Chondrocyte (in vitro differentiated cells): ENCODE measurements at regions not wholly inside any gene's neighbourhood (a gene's known extent, or its start where the extent isn't known, plus 50 kb on each side); places are given as distances from the start of the nearest gene placed in this dataset.
A peak's percentile ranks its signal among the peaks of the same experiment; 100 is the strongest.

Source experiments
- DNase-seq: peaks from one replicate; pipeline ENCODE4 v3.0.0; 2021; ENCODE audit warnings: mixed read lengths, low spot score
- H3K27ac Mint-ChIP-seq: one replicate; pipeline ENCODE4 v1.8.0; 2021; ENCODE audit warnings: mild to moderate bottlenecking, moderate library complexity, mixed read lengths; ENCODE audit not compliant: unreplicated experiment
- H3K27me3 Mint-ChIP-seq: 2 replicates; pipeline ENCODE4 v1.8.0; 2021; ENCODE audit warnings: low read depth, mixed read lengths
- H3K36me3 Mint-ChIP-seq: 2 replicates; pipeline ENCODE4 v1.8.0; 2021; ENCODE audit warnings: low read depth, mixed read lengths
- H3K4me1 Mint-ChIP-seq: 2 replicates; pipeline ENCODE4 v1.8.0; 2021; ENCODE audit warnings: low read depth, mild to moderate bottlenecking, mixed read lengths
- H3K4me3 Mint-ChIP-seq: one replicate; pipeline ENCODE4 v1.8.0; 2021; ENCODE audit warnings: mild to moderate bottlenecking, moderate library complexity, mixed read lengths; ENCODE audit not compliant: unreplicated experiment
- H3K9me3 Mint-ChIP-seq: 2 replicates; pipeline ENCODE4 v1.8.0; 2021; ENCODE audit warnings: low read depth, mixed read lengths
- CTCF ChIP-seq: fragments of 200-600 bp; sonication (generic); IDR thresholded peaks from 2 replicates; pipeline ENCODE4 v1.5.0; 2021; ENCODE audit warnings: antibody characterized with exemption, mild to moderate bottlenecking, moderate library complexity

GRCh38 chr7:47672271-47672791 is 90.4 kb upstream of the TNS3 start:
- Mint-ChIP-seq H3K4me3 (no peak overlapping the region), H3K9me3 (peaks cover 9% of the 10 kb centered on the region), H3K27ac (peak overlapping the region; percentile 34), H3K36me3 (no peaks in the 10 kb centered on the region), H3K4me1 (peaks cover 27% of the 10 kb centered on the region), H3K27me3 (no peaks in the 10 kb centered on the region)
- peak; percentile 22 for DNase-seq
- TF ChIP-seq CTCF, result no peak

- Mint-ChIP-seq H3K27me3 (no peaks in the 10 kb centered on the region), H3K9me3 (no peaks in the 10 kb centered on the region), H3K36me3 (no peaks in the 10 kb centered on the region), H3K4me1 (peaks cover 37% of the 10 kb centered on the region), H3K27ac (peak overlapping the region; percentile 61), H3K4me3 (no peak overlapping the region)
- peak; percentile 43 for DNase-seq
- TF ChIP-seq CTCF, result no peak
Measured at GRCh38 chr7:47671358-47671757, 89.4 kb upstream of the TNS3 start.

GRCh38 chr7:47670729-47671128 is 88.8 kb upstream of the TNS3 start:
- no peak overlapping the region for H3K4me3 Mint-ChIP-seq
- TF ChIP-seq CTCF, result no peak
- no peaks in the 10 kb centered on the region for H3K36me3 Mint-ChIP-seq
- H3K27me3 Mint-ChIP-seq, result no peaks in the 10 kb centered on the region
- H3K9me3 Mint-ChIP-seq, result no peaks in the 10 kb centered on the region
- DNase-seq, result peak; percentile 28
- peak overlapping the region; percentile 22 for H3K27ac Mint-ChIP-seq
- H3K4me1 Mint-ChIP-seq, result peaks cover 44% of the 10 kb centered on the region

DNA sequence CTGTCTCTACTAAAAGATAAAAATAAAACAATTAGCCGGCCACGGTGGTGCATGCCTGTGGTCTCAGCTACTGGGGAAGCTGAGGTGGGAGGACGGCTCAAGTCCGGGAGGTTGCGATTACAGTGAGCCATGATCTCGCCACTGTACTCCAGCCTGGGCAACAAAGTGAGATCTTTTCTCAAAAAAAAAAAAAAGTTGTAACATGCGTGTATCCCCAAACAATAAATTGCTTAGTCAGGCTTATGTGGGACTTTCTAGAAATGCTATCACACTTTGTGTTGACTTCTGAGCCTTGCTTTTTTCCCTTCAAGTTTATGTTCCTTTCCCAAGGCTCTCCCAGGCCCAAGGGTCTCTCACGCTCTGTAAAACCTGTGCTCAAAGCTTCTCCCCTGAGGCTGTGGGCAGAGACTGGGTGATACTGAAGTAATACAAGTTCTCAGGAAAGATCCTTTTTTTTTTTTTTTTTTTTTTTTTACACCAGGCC is 88.0 kb upstream of the TNS3 start:
- H3K4me1 Mint-ChIP-seq, result peaks cover 51% of the 10 kb centered on the region
- H3K36me3 Mint-ChIP-seq, result no peaks in the 10 kb centered on the region
- H3K27ac Mint-ChIP-seq, result peak overlapping the region; percentile 97
- no peaks in the 10 kb centered on the region for H3K9me3 Mint-ChIP-seq
- no peak overlapping the region for H3K4me3 Mint-ChIP-seq
- no peak for TF ChIP-seq CTCF
- H3K27me3 Mint-ChIP-seq, result no peaks in the 10 kb centered on the region
- DNase-seq, result no peak

DNA sequence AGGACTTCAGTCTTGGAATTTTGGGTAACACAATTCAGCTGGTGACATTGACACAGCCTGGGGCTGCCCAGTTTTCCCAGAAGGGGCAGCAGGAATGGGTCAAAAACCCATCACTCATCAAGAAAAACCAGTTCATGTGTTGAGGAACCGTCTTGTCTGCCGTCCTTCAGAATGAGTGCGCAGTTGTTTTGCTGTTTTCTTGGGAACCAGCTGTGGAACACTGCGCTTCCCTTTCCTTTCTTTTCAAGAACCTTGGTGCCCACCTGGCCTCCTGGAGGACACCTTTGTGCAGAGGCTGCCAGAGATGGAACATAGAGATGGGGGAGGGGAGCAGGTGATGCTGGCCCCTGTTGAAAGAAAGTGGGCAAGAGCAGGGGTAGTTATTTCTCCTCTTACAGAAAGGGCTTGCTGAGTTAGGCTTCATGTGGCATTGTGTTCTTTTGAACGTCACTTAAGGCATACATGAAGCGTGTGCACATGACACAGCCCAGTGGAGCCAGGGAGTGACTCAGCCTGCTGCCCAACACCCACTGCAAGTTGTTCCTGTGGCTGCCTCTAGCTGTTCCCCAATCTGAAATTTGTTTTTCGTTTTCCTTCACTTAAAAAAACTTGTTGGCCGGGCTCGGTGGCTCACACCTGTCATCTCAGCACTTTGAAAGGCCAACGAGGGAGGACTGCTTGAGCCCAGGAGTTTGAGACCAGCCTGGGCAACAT is 87.4 kb upstream of the TNS3 start:
- no peaks in the 10 kb centered on the region for H3K36me3 Mint-ChIP-seq
- DNase-seq, result peak; percentile 88
- H3K27ac Mint-ChIP-seq, result peak overlapping the region; percentile 97

More for the DNA sequence above, 87.4 kb upstream of the TNS3 start:
- H3K4me1 Mint-ChIP-seq, result peaks cover 56% of the 10 kb centered on the region
- no peaks in the 10 kb centered on the region for H3K9me3 Mint-ChIP-seq
- no peaks in the 10 kb centered on the region for H3K27me3 Mint-ChIP-seq
- no peak overlapping the region for H3K4me3 Mint-ChIP-seq
- peak; percentile 40 for TF ChIP-seq CTCF
